ENCODE measurements at regions not wholly inside any gene's neighbourhood (a gene's known extent, or its start where the extent isn't known, plus 50 kb on each side); places are given as distances from the start of the nearest gene placed in this dataset.

- intact Hi-C loops (cut with micrococcal nuclease; ENCODE audit: unreplicated experiment) (no loop called here), in situ Hi-C loops (cut with HindIII; ENCODE audit: low pct_unique_long_range_greater_than_20kb, low sequenced_read_pairs) (no loop called here)
- DNase-seq (ENCODE audit: low read depth, low spot score) (peak; percentile 47), ATAC-seq (peak; percentile 77)
- Histone ChIP-seq H3K4me3 (ENCODE audit: low read depth in 2 of 2, low read length in 2 of 2) (no peak overlapping the region), H3K4me1 (ENCODE audit: control insufficient read depth, insufficient read depth, low read length) (no peaks in the 10 kb centered on the region), H3K9me3 (ENCODE audit: control insufficient read depth, insufficient read depth, low read depth, low read length) (no peaks in the 10 kb centered on the region), H3K27me3 (ENCODE audit: control insufficient read depth, insufficient read depth, low read length) (no peaks in the 10 kb centered on the region), H3K36me3 (ENCODE audit: control insufficient read depth, insufficient read depth, low read length) (no peaks in the 10 kb centered on the region), H3K27ac (ENCODE audit: low read length) (no peak overlapping the region)
- CTCF ChIA-PET, result no interaction called here
- no TSS peak for BruUV-seq (replicated peaks)
- POLR2A ChIA-PET, result no interaction called here
- no peak for TF ChIP-seq SIN3A (IDR thresholded peaks at IDR 0.05; ENCODE audit: borderline replicate concordance, insufficient read depth, low read depth, low read length)
- no peak for TF ChIP-seq CTCF (IDR thresholded peaks at IDR 0.05)
- TF ChIP-seq POLR2AphosphoS5 (IDR thresholded peaks at IDR 0.05; ENCODE audit: low read depth, low read length), result no peak
- TF ChIP-seq REST (IDR thresholded peaks at IDR 0.05; ENCODE audit: insufficient read depth in 1 of 2, low read depth in 2 of 2, low read length in 1 of 2), result no peak
- no peak for TF ChIP-seq TCF7L2 (IDR thresholded peaks at IDR 0.05; ENCODE audit: low read depth, low read length)
These were observed 245.2 kb upstream of the DIPK2B start for GRCh38 chrX:45445745-45446412.

- DNase-seq (ENCODE audit: low read depth, low spot score), result no peak
- POLR2A ChIA-PET, result no interaction called here
- BruUV-seq (replicated peaks), result no TSS peak
- TF ChIP-seq POLR2AphosphoS5 (IDR thresholded peaks at IDR 0.05; ENCODE audit: low read depth, low read length) (no peak), CTCF (IDR thresholded peaks at IDR 0.05) (no peak), TCF7L2 (IDR thresholded peaks at IDR 0.05; ENCODE audit: low read depth, low read length) (no peak), REST (IDR thresholded peaks at IDR 0.05; ENCODE audit: insufficient read depth in 1 of 2, low read depth in 2 of 2, low read length in 1 of 2) (no peak)
- no peak overlapping the region for H3K4me3 ChIP-seq (ENCODE audit: low read depth in 2 of 2, low read length in 2 of 2)
- intact Hi-C loops (cut with micrococcal nuclease; ENCODE audit: unreplicated experiment) (no loop called here), in situ Hi-C loops (cut with HindIII; ENCODE audit: low pct_unique_long_range_greater_than_20kb, low sequenced_read_pairs) (no loop called here)
- no peaks in the 10 kb centered on the region for H3K9me3 ChIP-seq (ENCODE audit: control insufficient read depth, insufficient read depth, low read depth, low read length)
- CTCF ChIA-PET, result no interaction called here
- H3K36me3 ChIP-seq (ENCODE audit: control insufficient read depth, insufficient read depth, low read length), result no peaks in the 10 kb centered on the region
- H3K4me1 ChIP-seq (ENCODE audit: control insufficient read depth, insufficient read depth, low read length), result no peaks in the 10 kb centered on the region
- H3K27ac ChIP-seq (ENCODE audit: low read length), result no peak overlapping the region
- ATAC-seq, result no peak
- no peaks in the 10 kb centered on the region for H3K27me3 ChIP-seq (ENCODE audit: control insufficient read depth, insufficient read depth, low read length)
These were observed 236.5 kb upstream of the DIPK2B start for GRCh38 chrX:45437186-45437585.

All from Panc1 (cell line).